Nephron progenitor cell (in vitro differentiated cells): ENCODE measurements at regions not wholly inside any gene's neighbourhood (a gene's known extent, or its start where the extent isn't known, plus 50 kb on each side); places are given as distances from the start of the nearest gene placed in this dataset.
"Not testable (repeated sequence)": the region's sequence is repeated elsewhere in the genome, so short reads cannot be mapped to it uniquely, and the experiment has no call there.

ENCODE experiments used
- DNase-seq: peaks from one replicate; pipeline ENCODE4 v3.0.0; 2021
- H3K27ac Mint-ChIP-seq: 2 replicates; pipeline ENCODE4 v1.8.0; 2021; ENCODE audit warnings: mild to moderate bottlenecking, moderate library complexity, mixed read lengths
- H3K27me3 Mint-ChIP-seq: 2 replicates; pipeline ENCODE4 v1.8.0; 2021; ENCODE audit warnings: mild to moderate bottlenecking, low read depth, mixed read lengths; ENCODE audit not compliant: poor library complexity
- H3K36me3 Mint-ChIP-seq: 2 replicates; pipeline ENCODE4 v1.8.0; 2021; ENCODE audit warnings: low read depth, mixed read lengths
- H3K4me1 Mint-ChIP-seq: 2 replicates; pipeline ENCODE4 v1.8.0; 2021; ENCODE audit warnings: mixed read lengths
- H3K4me3 Mint-ChIP-seq: 2 replicates; pipeline ENCODE4 v1.8.0; 2021; ENCODE audit warnings: mild to moderate bottlenecking, moderate library complexity, mixed read lengths
- H3K9me3 Mint-ChIP-seq: 2 replicates; pipeline ENCODE4 v1.8.0; 2021; ENCODE audit warnings: mild to moderate bottlenecking, moderate library complexity, mixed read lengths
- TF ChIP-seq, protein P1 (sequence below): fragments of 200-600 bp; sonication (generic); IDR thresholded peaks from 2 replicates; pipeline ENCODE4 v1.5.0; 2021; ENCODE audit warnings: antibody characterized with exemption

- Mint-ChIP-seq H3K9me3 (peaks cover 35% of the 10 kb centered on the region), H3K4me3 (no peak overlapping the region), H3K27me3 (peaks cover 8% of the 10 kb centered on the region), H3K4me1 (peaks cover 10% of the 10 kb centered on the region), H3K36me3 (peaks cover 12% of the 10 kb centered on the region), H3K27ac (no peak overlapping the region)
- no peak for DNase-seq
- TF ChIP-seq, protein P1, sequence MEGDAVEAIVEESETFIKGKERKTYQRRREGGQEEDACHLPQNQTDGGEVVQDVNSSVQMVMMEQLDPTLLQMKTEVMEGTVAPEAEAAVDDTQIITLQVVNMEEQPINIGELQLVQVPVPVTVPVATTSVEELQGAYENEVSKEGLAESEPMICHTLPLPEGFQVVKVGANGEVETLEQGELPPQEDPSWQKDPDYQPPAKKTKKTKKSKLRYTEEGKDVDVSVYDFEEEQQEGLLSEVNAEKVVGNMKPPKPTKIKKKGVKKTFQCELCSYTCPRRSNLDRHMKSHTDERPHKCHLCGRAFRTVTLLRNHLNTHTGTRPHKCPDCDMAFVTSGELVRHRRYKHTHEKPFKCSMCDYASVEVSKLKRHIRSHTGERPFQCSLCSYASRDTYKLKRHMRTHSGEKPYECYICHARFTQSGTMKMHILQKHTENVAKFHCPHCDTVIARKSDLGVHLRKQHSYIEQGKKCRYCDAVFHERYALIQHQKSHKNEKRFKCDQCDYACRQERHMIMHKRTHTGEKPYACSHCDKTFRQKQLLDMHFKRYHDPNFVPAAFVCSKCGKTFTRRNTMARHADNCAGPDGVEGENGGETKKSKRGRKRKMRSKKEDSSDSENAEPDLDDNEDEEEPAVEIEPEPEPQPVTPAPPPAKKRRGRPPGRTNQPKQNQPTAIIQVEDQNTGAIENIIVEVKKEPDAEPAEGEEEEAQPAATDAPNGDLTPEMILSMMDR, result no peak
Observed at GRCh38 chr6:6951355-6951754, 156.4 kb upstream of the RREB1 start.

GRCh38 chr6:6952484-6952883, 155.3 kb upstream of the RREB1 start:
- no peak overlapping the region for H3K4me3 Mint-ChIP-seq
- H3K27me3 Mint-ChIP-seq, result peaks cover 8% of the 10 kb centered on the region
- TF ChIP-seq, protein P1, result no peak
- no peaks in the 10 kb centered on the region for H3K4me1 Mint-ChIP-seq
- H3K9me3 Mint-ChIP-seq, result peaks cover 35% of the 10 kb centered on the region
- no peak overlapping the region for H3K27ac Mint-ChIP-seq
- no peak for DNase-seq
- H3K36me3 Mint-ChIP-seq, result peaks cover 12% of the 10 kb centered on the region

- peaks cover 35% of the 10 kb centered on the region for H3K9me3 Mint-ChIP-seq
- not testable (repeated sequence) for H3K27ac Mint-ChIP-seq, DNase-seq, H3K27me3 Mint-ChIP-seq, H3K4me3 Mint-ChIP-seq, H3K4me1 Mint-ChIP-seq
- H3K36me3 Mint-ChIP-seq, result peaks cover 12% of the 10 kb centered on the region
Observed at GRCh38 chr6:6952927-6953326, 154.8 kb upstream of the RREB1 start.

DNA sequence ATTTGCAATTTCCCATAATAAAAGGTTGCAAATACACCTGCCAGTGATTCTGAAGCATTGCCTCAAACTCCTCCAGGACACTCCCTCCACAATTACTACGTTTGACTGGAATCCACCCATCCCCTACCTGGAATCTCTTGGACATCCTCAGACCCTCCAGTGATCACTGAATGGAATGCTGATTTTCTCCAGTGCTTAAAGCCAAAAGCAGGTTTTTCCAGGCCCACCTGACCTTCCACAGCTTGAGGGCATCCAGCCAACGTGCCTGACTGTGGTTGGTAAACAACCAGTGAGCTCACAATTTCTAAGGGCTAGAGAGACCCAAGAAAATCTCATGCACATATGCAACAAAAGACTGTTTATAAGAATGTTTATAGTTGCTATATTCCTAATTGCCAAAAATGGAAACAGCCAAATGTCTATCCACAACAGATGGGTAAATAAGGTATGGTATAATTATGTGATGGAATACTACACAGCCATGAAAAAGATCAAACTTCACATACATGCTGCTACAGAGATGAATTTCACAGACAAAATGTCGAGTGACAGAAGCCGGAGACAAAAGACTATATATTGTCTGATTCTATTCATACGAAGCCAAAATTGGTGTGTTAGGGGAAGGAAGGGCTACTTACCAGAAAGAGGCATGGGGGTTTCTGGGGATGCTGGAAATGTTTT, 147.1 kb upstream of the RREB1 start:
- Mint-ChIP-seq H3K4me1 (peaks cover 7% of the 10 kb centered on the region), H3K4me3 (no peak overlapping the region), H3K36me3 (no peaks in the 10 kb centered on the region), H3K27ac (no peak overlapping the region), H3K27me3 (no peaks in the 10 kb centered on the region), H3K9me3 (no peaks in the 10 kb centered on the region)
- TF ChIP-seq, protein P1, result no peak
- no peak for DNase-seq

GRCh38 chr6:6962086-6962485, 145.7 kb upstream of the RREB1 start:
- Mint-ChIP-seq H3K36me3 (no peaks in the 10 kb centered on the region), H3K27me3 (no peaks in the 10 kb centered on the region), H3K4me3 (no peak overlapping the region), H3K9me3 (no peaks in the 10 kb centered on the region), H3K27ac (no peak overlapping the region), H3K4me1 (peaks cover 7% of the 10 kb centered on the region)
- TF ChIP-seq, protein P1, result no peak
- no peak for DNase-seq

DNA sequence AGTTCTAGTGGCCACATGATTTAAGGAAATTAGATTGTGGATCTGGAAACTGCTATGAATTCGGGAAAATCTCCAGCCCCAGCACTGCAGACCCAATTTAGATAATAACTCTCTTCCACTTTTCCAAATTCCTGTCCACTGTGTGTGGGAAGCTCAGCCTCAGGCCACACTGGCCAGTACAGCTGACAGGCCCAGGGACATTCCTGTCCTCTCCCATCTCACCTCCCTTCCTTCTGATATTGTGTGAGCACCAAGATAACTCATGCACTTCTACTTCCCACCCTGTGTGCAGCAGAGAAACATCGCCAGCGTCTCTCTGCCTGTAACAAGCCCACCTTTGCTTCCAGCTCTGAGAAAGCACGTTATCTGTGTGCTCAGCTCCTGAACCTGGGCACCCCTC, 145.1 kb upstream of the RREB1 start:
- no peaks in the 10 kb centered on the region for H3K36me3 Mint-ChIP-seq
- no peak for DNase-seq
- no peaks in the 10 kb centered on the region for H3K27me3 Mint-ChIP-seq
- H3K4me3 Mint-ChIP-seq, result no peak overlapping the region
- no peak overlapping the region for H3K27ac Mint-ChIP-seq
- TF ChIP-seq, protein P1, result no peak
- peaks cover 7% of the 10 kb centered on the region for H3K4me1 Mint-ChIP-seq
- H3K9me3 Mint-ChIP-seq, result no peaks in the 10 kb centered on the region

- H3K4me3 Mint-ChIP-seq, DNase-seq, H3K4me1 Mint-ChIP-seq, H3K9me3 Mint-ChIP-seq, H3K27me3 Mint-ChIP-seq, H3K27ac Mint-ChIP-seq, H3K36me3 Mint-ChIP-seq: not testable (repeated sequence)
Observed at GRCh38 chr6:6963390-6963789, 144.4 kb upstream of the RREB1 start.
